ENCODE measurements at regions not wholly inside any gene's neighbourhood (a gene's known extent, or its start where the extent isn't known, plus 50 kb on each side); places are given as distances from the start of the nearest gene placed in this dataset.
A peak's percentile ranks its signal among the peaks of the same experiment; 100 is the strongest.

DNA sequence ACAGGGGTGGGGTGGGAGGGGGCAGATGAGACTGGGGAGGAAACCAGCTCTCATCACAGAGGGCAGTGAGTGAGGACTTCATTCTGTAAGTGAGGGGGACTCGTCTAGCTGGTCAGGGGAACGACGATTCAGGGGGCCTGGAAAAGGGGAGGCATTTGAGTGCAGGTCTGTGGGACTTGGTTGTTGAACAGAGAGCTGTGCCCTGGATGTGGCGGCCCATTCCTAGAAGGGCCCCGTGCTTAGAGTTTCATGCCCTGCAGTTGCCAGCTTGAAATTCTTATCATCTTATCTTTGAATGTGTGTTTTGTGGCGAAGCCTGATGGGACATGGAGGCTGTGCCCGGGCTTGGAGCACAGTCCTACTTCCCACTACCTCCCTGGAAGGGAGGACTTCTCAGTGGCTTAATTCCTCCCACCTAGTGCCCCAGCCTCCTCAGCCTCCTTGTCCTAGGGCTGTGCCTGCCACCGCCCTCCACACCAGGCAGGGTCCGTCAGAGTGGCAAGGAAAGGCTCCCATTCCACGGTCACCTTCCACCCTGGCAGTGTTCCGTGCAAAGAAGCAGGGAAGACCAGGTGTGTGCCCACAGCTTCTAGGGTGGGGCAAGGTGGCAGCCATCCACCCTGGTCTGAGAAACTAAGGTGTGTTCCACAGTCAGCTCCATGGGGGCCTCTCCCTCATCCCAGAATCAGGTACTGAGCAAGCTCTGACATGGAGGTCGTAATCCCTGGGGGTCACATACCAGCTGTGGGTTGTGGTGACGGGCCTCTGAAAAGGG lies 59.7 kb upstream of the LMO1 start:
- no peak for DNase-seq (ENCODE audit: low spot score)

- no peak for DNase-seq (ENCODE audit: low spot score)
Measured at GRCh38 chr11:8321876-8322275, 58.2 kb upstream of the LMO1 start.

GRCh38 chr11:8320076-8320475 lies 56.4 kb upstream of the LMO1 start:
- no peak for DNase-seq (ENCODE audit: low spot score)

GRCh38 chr11:8318536-8318935 lies 54.9 kb upstream of the LMO1 start:
- DNase-seq (ENCODE audit: low spot score): peak; percentile 15

DNA sequence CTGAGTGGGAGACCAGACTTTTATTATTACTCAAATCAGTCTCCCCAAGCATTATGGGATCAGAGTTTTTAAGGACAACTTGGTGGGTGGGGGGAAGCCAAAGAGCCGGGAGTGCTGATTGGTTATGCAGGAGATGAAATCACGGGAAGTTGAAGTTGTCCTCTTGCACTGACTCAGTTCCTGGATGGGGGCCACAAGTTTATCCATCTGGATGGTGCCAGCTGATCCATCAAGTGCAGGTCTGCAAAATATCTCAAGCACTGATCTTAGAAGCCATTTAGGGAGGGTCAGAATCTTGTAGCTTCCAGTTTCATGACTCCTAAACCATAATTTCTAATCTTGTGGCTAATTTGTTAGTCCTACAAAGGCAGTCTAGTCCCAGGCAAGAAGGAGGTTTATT lies 53.5 kb upstream of the LMO1 start:
- DNase-seq (ENCODE audit: low spot score): no peak

DNA sequence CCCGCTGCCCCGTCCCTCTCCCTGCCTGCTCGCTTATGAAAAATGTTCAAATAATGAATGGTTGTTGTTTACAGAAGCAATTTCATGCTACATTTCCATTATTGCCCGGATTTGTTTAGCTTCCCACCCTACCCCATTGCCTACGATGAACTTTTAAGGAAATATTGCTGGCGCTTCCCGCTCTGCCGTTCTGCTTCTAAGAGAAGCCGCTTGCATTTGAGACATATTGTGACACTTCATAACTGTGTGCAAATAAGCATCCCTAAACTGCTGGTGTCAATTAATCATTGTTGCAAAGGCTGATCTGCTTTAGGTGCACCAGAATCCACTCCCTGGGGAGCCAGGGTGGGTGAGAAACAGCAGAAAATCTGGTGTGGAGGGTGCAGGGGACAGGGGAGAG lies 52.3 kb upstream of the LMO1 start:
- no peak for DNase-seq (ENCODE audit: low spot score)

GRCh38 chr11:8315463-8315862 lies 51.8 kb upstream of the LMO1 start:
- DNase-seq (ENCODE audit: low spot score): no peak

- no peak for DNase-seq (ENCODE audit: low spot score)
Measured at GRCh38 chr11:8314916-8315315, 51.2 kb upstream of the LMO1 start.

DNA sequence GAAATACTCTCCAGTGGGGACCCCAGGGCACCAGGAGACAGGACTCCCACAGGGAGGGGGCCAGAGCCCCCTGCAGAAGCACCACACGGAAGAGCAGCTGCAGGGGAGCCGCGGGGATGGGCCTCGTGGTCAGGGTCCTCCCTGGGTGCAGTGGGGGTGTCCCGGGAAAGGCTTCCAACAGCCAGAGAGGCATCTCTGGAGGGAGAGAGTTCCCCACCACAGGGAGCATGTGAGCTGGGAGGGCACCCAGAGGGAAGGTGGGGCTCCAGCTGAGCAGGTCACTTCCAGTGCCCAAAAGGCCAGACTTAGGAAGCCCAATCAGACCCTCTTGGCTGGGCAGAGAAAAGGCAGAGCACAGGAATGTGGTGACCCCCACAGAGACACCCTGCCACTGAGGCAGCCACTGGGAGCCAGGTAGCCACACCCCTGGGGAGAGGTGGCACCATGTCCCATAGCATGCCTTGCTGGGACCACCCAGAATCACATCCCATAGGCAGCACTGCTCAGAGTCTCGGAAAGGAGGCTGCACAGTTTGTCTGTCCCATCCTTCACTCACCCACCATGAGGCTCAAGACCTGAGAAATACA lies 49.9 kb upstream of the LMO1 start:
- DNase-seq (ENCODE audit: low spot score): no peak
